Skin of body (tissue), 1 donor: ENCODE measurements at regions not wholly inside any gene's neighbourhood (a gene's known extent, or its start where the extent isn't known, plus 50 kb on each side); places are given as distances from the start of the nearest gene placed in this dataset.
"Not testable (repeated sequence)": the region's sequence is repeated elsewhere in the genome, so short reads cannot be mapped to it uniquely, and the experiment has no call there.

Experiments used
- DNase-seq: peaks from one replicate; lab custom pipeline; 2025; lab: John Stamatoyannopoulos, UW

GRCh38 chr1:47658161-47658920, 220.5 kb downstream of the FOXD2 start:
- DNase-seq: no peak

- no peak for DNase-seq
Measured at GRCh38 chr1:47659146-47659545, 221.3 kb downstream of the FOXD2 start.

- DNase-seq: no peak
Measured at GRCh38 chr1:47660622-47661021, 222.8 kb downstream of the FOXD2 start.

- no peak for DNase-seq
Measured at GRCh38 chr1:47661040-47661439, 223.2 kb downstream of the FOXD2 start.

GRCh38 chr1:47662068-47662467, 224.2 kb downstream of the FOXD2 start:
- no peak for DNase-seq

DNA sequence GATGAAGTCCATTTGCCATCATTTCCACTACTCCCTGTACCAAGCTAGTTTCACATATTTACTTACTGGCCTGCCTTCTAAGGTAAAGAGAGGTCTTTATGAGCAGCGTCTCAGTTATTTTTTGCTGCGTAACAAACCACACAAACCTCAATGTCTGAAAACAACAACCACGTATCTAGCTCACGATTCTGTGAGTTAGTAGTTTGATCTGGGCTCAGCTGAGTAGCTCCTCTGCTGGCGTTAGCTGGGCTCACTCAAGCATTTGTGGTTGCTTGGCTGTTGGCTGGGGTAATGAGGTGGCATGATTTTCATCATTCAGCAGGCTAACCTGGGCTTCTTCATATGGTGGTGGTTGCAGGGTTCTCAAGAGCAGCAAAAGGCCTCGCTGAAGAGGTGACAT, 225.4 kb downstream of the FOXD2 start:
- DNase-seq: no peak

GRCh38 chr1:47664356-47664755, 226.5 kb downstream of the FOXD2 start:
- DNase-seq: no peak

DNA sequence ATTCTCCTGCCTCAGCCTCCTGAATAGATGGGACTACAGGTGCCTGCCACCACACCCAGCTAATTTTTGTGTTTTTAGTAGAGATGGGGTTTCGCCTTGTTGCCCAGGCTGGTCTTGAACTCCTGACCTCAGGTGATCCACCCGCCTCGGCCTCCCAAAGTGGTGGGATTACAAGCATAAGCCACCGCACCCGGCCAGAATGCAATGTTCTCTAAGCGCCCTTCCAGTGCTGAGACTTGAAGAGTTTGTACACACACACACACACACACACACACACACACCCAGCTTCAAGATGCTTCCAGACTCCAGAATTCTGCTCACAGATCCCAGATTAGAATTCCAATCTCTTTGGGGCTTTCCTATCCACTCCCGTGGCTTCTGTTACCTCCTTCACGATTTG, 227.1 kb downstream of the FOXD2 start:
- DNase-seq: not testable (repeated sequence)

DNA sequence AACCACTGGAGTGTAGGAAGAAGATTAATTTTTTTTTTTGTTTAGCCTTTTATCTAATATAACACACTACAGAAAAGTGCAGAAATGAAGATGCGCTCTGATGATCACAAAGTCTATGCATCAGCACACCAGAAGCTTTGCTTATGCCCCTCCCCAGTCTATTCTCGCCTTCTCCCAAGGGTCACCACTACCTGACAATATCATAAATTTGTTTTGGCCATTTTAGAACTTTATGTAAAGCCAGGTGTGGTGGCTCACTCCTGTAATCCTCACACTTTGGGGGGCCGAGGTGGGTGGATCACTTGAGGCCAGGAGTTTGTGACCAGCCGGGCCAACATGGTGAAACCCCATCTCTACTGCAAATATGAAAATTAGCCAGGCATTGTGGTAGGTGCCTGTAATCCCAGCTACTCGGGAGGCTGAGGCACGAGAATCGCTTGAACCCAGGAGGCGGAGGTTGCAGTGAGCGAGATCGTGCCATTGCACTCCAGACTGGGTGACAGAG, 231.3 kb downstream of the FOXD2 start:
- DNase-seq: no peak

DNA sequence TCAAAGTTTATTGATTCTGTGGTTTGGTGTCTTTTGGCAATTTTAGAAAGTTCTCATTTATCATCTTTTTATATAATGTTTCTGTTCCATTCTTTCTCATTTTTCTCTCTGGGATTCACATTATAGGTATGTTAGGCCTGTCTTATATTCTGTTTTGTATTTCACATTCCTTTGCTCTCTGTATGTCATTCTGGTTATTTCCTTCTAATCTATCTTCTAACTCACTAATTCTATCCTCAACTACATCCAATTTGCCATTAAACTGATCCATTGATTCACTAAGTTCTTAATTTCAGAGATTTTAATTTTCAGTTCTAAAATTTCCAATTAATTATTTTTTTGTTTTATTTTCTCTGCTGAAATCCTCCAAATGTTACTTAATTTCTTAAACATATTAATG, 234.8 kb downstream of the FOXD2 start:
- DNase-seq: no peak

DNA sequence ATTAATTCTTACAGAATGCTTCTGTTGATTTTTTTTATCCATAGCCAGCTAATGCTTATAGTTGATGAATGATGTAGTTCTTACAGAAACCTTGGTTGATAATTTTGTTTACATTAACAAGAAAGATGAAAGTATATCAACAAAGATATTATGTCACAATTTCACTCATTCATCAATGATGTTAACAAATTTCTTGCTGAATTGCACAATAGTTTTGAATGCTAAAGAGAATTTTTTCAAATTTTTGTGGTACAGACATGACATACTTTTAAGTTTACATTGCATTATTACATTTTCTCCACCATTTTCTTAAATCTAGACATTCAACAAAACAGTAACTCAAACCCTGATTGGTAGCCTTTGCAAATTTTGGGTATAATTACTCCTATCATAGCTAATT, 236.3 kb downstream of the FOXD2 start:
- DNase-seq: no peak

GRCh38 chr1:47675047-47675675, 237.3 kb downstream of the FOXD2 start:
- DNase-seq: no peak

GRCh38 chr1:47675721-47676120, 237.9 kb downstream of the FOXD2 start:
- no peak for DNase-seq

GRCh38 chr1:47676311-47677054, 238.6 kb downstream of the FOXD2 start:
- DNase-seq: no peak

DNA sequence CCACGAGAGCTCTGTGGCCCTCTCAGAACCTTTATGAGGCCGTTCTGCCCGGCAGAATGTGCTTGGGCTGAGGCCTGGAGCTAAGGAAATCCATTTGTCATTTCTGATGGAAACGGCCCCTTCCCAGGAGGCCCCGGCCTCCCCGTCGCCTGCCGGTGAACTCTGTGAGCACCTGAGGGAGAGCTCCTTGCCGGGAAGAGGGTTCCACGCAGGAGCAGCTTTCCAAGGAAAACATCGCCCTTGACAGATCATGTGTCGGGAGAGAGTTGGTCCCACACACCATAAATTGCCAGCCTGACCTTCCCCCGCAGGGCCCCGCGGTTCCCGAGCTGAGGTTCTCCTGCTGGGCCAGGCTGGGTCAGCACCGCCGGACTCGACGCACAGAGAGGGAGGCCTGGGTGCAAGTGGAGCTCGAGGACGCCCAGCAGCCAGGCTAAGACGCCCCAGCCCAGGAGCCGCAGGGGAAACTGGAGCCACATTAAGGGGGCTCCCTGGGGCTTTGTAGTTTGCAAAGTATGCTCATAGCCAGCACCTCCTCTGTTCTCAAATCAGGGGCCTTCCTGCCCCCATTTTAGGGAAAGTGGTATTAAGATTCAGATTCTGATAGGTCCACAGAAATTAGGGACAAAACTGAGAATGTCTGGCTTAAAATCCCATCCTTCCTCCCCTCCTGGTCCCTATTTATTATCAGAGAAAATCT, 239.5 kb downstream of the FOXD2 start:
- no peak for DNase-seq

DNA sequence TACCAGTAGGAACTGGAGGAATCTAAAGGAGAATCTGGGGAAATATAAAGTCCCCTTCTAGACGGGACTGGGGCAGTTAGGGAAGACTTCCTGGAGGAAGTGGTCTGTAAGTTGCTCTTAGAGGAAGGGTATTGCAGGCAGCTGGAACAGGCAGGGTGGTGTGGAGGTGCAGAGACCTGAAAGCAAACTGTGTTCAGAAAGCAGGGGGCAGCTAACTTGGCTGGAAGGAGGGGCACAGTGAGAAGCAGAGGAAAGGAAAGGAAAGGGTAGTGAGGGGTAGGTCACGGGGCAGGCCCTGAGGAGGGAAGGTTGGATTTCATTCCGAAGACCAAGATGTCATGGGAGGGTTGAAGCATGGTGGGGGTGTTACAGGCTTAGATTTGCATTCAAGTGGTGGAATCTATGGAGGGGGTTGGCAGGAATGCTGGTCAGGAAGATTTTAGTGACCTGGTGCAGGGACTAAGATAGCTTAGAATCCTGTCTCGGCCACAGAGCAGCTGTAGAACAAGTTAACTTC, 240.7 kb downstream of the FOXD2 start:
- DNase-seq: no peak

GRCh38 chr1:47679301-47679791, 241.5 kb downstream of the FOXD2 start:
- no peak for DNase-seq

DNA sequence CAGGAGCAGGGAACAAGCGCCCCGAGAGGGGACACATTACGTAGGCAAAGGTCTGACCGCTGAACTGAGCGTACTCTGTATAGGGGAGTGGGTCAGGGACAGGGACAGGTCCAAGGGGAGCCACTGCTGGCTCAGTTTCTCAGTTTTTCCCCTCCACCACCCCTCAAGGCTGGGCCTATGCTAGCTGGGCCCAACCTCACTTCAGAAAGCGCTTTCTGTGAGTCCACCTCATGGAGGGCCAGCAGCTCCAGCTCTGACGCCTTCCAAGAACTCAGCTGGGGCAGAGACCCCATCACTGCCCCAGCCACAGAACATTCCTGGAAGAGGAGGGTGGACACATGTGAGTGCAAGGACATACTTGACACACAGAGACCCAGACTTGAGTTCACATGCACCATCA, 242.0 kb downstream of the FOXD2 start:
- no peak for DNase-seq

GRCh38 chr1:47680815-47681475, 243.1 kb downstream of the FOXD2 start:
- DNase-seq: no peak

GRCh38 chr1:47681735-47682134, 243.9 kb downstream of the FOXD2 start:
- no peak for DNase-seq

DNA sequence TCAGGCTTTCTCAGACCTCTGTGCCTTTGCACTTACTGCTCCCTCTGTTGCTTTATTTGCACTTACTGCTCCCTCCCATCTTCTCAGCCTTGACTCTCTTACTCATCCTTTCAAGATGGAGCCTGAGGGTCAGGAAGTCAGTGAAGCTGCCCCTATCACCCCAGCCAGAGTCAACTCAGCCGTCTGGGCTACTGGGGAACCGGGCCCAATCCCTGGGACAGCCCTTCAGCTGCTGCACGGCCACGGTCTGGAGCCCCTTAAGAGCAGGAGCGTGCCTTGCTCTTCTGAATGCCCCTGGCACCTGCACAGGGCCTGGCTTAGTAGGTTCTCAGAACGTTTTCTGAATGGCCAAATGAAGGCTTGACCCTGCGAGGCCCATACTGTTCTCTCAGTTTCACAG, 244.4 kb downstream of the FOXD2 start:
- DNase-seq: no peak
